ENCODE measurements at regions not wholly inside any gene's neighbourhood (a gene's known extent, or its start where the extent isn't known, plus 50 kb on each side); places are given as distances from the start of the nearest gene placed in this dataset.

DNA sequence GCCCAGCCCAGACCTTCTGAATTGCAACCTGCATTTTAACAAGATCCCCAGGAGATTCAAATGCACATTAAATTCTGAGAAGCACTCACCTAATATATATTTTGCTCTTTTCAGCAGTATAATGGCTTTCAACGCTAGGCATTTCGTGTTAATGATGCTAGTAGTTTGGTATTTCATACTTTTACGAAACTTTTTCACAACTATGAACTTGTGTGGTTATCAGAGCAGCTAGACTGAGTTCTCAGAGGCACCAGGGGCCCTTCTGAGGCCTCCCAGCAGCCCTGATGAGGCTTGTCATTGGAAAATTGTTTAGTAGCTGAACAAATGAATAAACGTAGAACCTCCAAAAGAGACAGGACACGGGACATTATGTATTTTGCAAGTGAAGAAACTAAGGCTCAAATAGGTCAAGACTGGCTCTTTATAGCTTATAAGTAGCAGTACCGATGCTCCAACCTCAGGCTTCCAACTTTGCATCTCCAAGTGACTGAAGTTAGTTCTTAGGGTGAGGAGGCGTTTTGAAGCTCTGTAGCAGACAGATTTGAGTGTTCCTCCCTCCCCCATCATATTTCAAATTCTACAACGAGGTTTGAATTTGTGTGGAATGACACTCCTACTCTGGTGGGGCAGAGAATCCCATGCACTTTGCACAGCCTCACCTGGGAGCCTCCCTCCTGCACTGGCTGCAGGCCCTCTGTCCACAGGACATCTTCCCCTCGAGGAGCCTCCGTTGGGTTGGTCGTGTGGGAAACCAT, 121.1 kb upstream of the SLC25A48 start:
- 5% methylated on average over 9 of the region's 11 CpGs for WGBS (ENCODE audit: missing lambda C conversion rate)

GRCh38 chr5:135711911-135712310, 122.6 kb upstream of the SLC25A48 start:
- Histone ChIP-seq H3K4me2 (no peak overlapping the region), H3K4me1 (no peaks in the 10 kb centered on the region), H3K4me3 (no peak overlapping the region), H3K9me3 (no peaks in the 10 kb centered on the region), H3K27ac (no peak overlapping the region)
- no peak for FAIRE-seq
- 22% methylated on average over 6 of the region's 6 CpGs for WGBS (ENCODE audit: missing lambda C conversion rate)
- no peak for TF ChIP-seq SMC3 (IDR thresholded peaks at IDR 0.05)
- no peak for TF ChIP-seq ZNF302 (CRISPR knock-in tag; IDR thresholded peaks at IDR 0.05)
- no peak for TF ChIP-seq ZFP36 (IDR thresholded peaks at IDR 0.05; ENCODE audit: borderline replicate concordance, partially characterized antibody)
- TF ChIP-seq EHMT2 (IDR thresholded peaks at IDR 0.05; ENCODE audit: low read depth), result no peak
- TF ChIP-seq, protein P1, sequence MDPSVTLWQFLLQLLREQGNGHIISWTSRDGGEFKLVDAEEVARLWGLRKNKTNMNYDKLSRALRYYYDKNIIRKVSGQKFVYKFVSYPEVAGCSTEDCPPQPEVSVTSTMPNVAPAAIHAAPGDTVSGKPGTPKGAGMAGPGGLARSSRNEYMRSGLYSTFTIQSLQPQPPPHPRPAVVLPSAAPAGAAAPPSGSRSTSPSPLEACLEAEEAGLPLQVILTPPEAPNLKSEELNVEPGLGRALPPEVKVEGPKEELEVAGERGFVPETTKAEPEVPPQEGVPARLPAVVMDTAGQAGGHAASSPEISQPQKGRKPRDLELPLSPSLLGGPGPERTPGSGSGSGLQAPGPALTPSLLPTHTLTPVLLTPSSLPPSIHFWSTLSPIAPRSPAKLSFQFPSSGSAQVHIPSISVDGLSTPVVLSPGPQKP (IDR thresholded peaks at IDR 0.05; ENCODE audit: low read depth, low read length), result no peak
- DNase-seq (ENCODE audit: low read depth in 1 of 2, low spot score in 1 of 2), result no peak
- ChIA-PET CTCF (no interaction called here), POLR2A (no interaction called here)
- no peak for ATAC-seq

More for the DNA sequence above, 121.1 kb upstream of the SLC25A48 start:
- TF ChIP-seq RNF2 (IDR thresholded peaks at IDR 0.05; ENCODE audit: borderline replicate concordance, low read depth) (no peak), POLR2A (IDR thresholded peaks at IDR 0.05; ENCODE audit: low read length) (no peak)
- ATAC-seq (no peak), DNase-seq (ENCODE audit: low read depth in 1 of 2, low spot score in 1 of 2) (no peak), FAIRE-seq (no peak)
- H3K4me3 ChIP-seq, result no peak overlapping the region
- no peak overlapping the region for H3K4me2 ChIP-seq
- ChIA-PET POLR2A (no interaction called here), CTCF (interaction anchor here (0.7 to 1.1 kb wide), 2 partner anchors 8 to 153 kb away, joined by 3 read pairs; no protein-coding TSS in a partner anchor)
- peaks cover 2% of the 10 kb centered on the region; the same call in 1 of the 3 replicates for H3K4me1 ChIP-seq
- no peak overlapping the region for H3K27ac ChIP-seq
- H3K9me3 ChIP-seq, result no peaks in the 10 kb centered on the region

DNA sequence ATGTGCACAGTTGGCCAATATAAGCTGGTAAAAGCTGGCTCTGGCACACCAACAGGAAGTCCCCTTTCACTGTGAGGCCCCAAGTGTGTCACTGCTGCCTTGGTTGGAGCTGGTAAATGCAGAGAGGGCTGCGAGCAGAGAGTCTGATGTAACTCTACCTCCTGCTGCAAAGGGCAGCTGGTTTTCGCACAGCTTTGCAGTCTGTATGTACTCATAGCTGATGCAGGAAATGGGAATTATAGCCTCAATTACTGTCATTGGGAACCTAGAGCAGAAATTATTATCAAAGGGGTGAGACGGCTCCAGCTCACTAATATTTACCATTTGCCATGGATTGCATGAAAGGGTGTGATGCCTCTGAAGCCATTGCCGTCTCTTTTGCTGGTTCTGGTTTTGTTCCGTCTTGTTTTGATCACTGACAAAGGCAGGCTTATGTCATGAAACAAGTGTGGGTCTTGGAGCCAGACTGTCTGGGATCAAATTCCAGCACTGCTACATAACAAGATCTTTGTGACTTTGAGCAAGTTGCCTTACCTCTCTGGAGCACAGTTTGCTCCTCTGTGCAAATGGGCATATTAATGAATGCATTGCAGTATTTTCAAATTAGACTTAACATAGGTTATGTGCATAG, 124.3 kb upstream of the SLC25A48 start:
- FAIRE-seq (no peak), DNase-seq (ENCODE audit: low read depth in 1 of 2, low spot score in 1 of 2) (no peak), ATAC-seq (no peak)
- no peaks in the 10 kb centered on the region for H3K4me1 ChIP-seq
- no peak overlapping the region for H3K4me2 ChIP-seq
- WGBS (ENCODE audit: missing lambda C conversion rate), result 22% methylated on average over 5 of the region's 5 CpGs
- ChIA-PET CTCF (interaction anchor here (0.9 to 1.6 kb wide), 2 partner anchors 143 to 219 kb away, joined by 3 read pairs; no protein-coding TSS in a partner anchor), POLR2A (no interaction called here)
- TF ChIP-seq RNF2 (IDR thresholded peaks at IDR 0.05; ENCODE audit: borderline replicate concordance, low read depth), result no peak
- no peak for TF ChIP-seq CTCF (IDR thresholded peaks at IDR 0.05)
- no peak for TF ChIP-seq FOXS1 (CRISPR knock-in tag; IDR thresholded peaks at IDR 0.05)
- no peak for TF ChIP-seq NPAS2 (CRISPR knock-in tag; IDR thresholded peaks at IDR 0.05; ENCODE audit: borderline replicate concordance)
- TF ChIP-seq, protein P2, sequence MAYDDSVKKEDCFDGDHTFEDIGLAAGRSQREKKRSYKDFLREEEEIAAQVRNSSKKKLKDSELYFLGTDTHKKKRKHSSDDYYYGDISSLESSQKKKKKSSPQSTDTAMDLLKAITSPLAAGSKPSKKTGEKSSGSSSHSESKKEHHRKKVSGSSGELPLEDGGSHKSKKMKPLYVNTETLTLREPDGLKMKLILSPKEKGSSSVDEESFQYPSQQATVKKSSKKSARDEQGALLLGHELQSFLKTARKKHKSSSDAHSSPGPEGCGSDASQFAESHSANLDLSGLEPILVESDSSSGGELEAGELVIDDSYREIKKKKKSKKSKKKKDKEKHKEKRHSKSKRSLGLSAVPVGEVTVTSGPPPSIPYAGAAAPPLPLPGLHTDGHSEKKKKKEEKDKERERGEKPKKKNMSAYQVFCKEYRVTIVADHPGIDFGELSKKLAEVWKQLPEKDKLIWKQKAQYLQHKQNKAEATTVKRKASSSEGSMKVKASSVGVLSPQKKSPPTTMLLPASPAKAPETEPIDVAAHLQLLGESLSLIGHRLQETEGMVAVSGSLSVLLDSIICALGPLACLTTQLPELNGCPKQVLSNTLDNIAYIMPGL (CRISPR knock-in tag; IDR thresholded peaks at IDR 0.05; ENCODE audit: borderline replicate concordance), result no peak
- TF ChIP-seq ZC3H11A (IDR thresholded peaks at IDR 0.05), result no peak
- TF ChIP-seq FOSB (CRISPR knock-in tag; IDR thresholded peaks at IDR 0.05), result no peak
- TF ChIP-seq ESRRA (IDR thresholded peaks at IDR 0.05; ENCODE audit: borderline replicate concordance, low read length), result no peak
- no peak for TF ChIP-seq CEBPB (IDR thresholded peaks at IDR 0.05)
- TF ChIP-seq RFX5 (IDR thresholded peaks at IDR 0.05), result no peak
- no peak for TF ChIP-seq RCOR1 (IDR thresholded peaks at IDR 0.05; ENCODE audit: low read depth, low read length)
- TF ChIP-seq CBX8 (IDR thresholded peaks at IDR 0.05), result no peak
- TF ChIP-seq MAZ (IDR thresholded peaks at IDR 0.05; ENCODE audit: borderline replicate concordance, low read depth, low read length), result no peak
- no peak for TF ChIP-seq PHF8 (IDR thresholded peaks at IDR 0.05; ENCODE audit: borderline replicate concordance, low read depth)
- TF ChIP-seq BCL3 (IDR thresholded peaks at IDR 0.05), result no peak
- H3K27ac ChIP-seq, result no peak overlapping the region
- no peaks in the 10 kb centered on the region for H3K9me3 ChIP-seq
- H3K4me3 ChIP-seq, result no peak overlapping the region

Measured in A549 (cell line).